ENCODE measurements at regions not wholly inside any gene's neighbourhood (a gene's known extent, or its start where the extent isn't known, plus 50 kb on each side); places are given as distances from the start of the nearest gene placed in this dataset.
A peak's percentile ranks its signal among the peaks of the same experiment; 100 is the strongest.
"Not testable (repeated sequence)": the region's sequence is repeated elsewhere in the genome, so short reads cannot be mapped to it uniquely, and the experiment has no call there.

DNA sequence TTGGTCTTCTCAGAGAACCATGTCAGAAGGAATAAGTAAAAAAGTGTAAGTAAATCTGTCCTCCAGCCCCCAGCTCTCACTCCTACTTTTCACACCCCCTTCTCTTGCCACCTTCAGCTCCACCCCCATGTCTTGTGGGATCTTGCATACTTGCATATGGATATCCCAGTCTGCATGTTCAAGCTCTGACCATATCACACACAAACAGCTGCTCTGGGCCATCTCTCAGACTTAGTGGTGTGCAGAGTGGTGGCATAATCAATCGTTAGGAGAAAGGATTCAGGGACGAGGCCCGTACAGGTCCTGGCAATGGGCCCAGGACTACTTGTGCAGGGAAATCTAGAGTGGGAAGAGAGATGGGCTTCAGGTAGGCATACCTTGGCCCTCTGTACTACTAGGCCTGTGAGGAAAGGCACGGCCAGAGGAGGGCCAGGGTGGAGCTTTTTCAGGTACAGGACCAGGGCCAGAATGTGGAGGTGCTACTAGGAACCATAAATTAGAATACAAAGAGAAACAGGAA, 112.0 kb upstream of the SGK1 start:
- H3K4me3 ChIP-seq (replicated peaks; ENCODE audit: low read depth, low read length) = no peak overlapping the region
- DNase-seq (ENCODE audit: low read depth) = no peak
- TF ChIP-seq, protein P1, sequence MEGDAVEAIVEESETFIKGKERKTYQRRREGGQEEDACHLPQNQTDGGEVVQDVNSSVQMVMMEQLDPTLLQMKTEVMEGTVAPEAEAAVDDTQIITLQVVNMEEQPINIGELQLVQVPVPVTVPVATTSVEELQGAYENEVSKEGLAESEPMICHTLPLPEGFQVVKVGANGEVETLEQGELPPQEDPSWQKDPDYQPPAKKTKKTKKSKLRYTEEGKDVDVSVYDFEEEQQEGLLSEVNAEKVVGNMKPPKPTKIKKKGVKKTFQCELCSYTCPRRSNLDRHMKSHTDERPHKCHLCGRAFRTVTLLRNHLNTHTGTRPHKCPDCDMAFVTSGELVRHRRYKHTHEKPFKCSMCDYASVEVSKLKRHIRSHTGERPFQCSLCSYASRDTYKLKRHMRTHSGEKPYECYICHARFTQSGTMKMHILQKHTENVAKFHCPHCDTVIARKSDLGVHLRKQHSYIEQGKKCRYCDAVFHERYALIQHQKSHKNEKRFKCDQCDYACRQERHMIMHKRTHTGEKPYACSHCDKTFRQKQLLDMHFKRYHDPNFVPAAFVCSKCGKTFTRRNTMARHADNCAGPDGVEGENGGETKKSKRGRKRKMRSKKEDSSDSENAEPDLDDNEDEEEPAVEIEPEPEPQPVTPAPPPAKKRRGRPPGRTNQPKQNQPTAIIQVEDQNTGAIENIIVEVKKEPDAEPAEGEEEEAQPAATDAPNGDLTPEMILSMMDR (IDR thresholded peaks at IDR 0.05; ENCODE audit: low read length, missing control alignments) = no peak

DNA sequence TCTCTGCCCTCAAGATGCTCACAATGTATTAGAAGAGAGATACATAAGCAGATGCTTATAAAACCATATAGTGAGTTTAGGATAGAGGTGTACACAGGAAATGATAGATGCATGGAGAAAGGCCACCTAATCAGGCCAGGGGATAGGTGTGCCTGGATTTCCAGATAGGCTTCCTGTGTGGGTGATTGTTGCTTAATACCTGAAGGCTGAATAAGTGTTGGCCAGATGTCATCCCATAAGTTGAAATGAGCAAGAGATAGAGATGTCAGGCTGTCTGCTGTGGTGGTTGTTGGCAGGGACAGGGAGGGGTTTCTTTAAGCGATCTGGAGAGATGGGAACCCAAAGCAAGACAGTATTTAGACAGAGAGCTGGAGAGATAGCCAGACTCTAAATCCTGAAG, 109.8 kb upstream of the SGK1 start:
- H3K4me3 ChIP-seq (replicated peaks; ENCODE audit: low read depth, low read length) = no peak overlapping the region
- TF ChIP-seq, protein P1 (IDR thresholded peaks at IDR 0.05; ENCODE audit: low read length, missing control alignments) = no peak
- DNase-seq (ENCODE audit: low read depth) = no peak

DNA sequence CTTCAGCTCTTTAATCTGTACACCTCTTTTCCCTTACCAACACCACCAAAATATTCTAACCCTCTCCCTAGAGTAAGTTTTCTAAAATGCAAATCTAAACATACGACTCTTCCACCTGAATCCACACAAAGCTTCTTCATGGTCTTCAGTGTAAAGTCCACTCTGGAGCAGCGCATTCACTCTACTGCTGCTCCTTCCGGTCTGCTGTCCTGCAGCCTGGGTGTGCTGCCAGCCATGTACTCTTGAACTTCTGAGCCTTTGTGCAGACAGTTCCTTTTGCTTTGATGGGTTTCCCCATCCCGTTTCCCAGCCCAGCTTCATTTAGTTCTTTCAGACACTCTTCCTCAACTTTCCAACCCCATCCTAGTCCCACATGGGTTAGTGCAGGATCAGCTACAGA, 108.7 kb upstream of the SGK1 start:
- H3K4me3 ChIP-seq (replicated peaks; ENCODE audit: low read depth, low read length) = no peak overlapping the region
- TF ChIP-seq, protein P1 (IDR thresholded peaks at IDR 0.05; ENCODE audit: low read length, missing control alignments) = no peak
- no peak for DNase-seq (ENCODE audit: low read depth)

GRCh38 chr6:134425917-134426316, 108.0 kb upstream of the SGK1 start:
- DNase-seq (ENCODE audit: low read depth); H3K4me3 ChIP-seq (replicated peaks; ENCODE audit: low read depth, low read length): not testable (repeated sequence)

GRCh38 chr6:134425513-134425912, 107.6 kb upstream of the SGK1 start:
- DNase-seq (ENCODE audit: low read depth) = peak; percentile 21
- TF ChIP-seq, protein P1 (IDR thresholded peaks at IDR 0.05; ENCODE audit: low read length, missing control alignments) = no peak

DNA sequence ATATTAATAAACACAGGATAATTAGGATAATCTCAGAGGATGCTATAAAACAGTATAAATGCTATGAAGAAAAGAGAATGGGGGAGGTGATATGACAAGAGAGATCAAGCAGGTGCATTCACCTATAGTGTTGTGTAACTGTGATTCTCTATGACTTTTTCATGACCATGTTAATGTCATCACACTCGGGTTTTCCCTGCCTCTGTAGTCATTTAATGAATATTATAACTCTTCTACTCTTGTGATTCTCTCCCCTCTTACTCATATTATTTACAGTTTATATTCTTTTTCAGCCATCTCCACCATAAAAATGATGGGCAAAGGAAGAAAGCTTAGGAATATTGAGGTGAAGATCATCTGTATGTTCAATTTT, 106.9 kb upstream of the SGK1 start:
- no peak overlapping the region for H3K4me3 ChIP-seq (replicated peaks; ENCODE audit: low read depth, low read length)
- TF ChIP-seq, protein P1 (IDR thresholded peaks at IDR 0.05; ENCODE audit: low read length, missing control alignments) = no peak
- no peak for DNase-seq (ENCODE audit: low read depth)

More at GRCh38 chr6:134425513-134425912, 107.6 kb upstream of the SGK1 start:
- no peak overlapping the region for H3K4me3 ChIP-seq (replicated peaks; ENCODE audit: low read depth, low read length)

DNA sequence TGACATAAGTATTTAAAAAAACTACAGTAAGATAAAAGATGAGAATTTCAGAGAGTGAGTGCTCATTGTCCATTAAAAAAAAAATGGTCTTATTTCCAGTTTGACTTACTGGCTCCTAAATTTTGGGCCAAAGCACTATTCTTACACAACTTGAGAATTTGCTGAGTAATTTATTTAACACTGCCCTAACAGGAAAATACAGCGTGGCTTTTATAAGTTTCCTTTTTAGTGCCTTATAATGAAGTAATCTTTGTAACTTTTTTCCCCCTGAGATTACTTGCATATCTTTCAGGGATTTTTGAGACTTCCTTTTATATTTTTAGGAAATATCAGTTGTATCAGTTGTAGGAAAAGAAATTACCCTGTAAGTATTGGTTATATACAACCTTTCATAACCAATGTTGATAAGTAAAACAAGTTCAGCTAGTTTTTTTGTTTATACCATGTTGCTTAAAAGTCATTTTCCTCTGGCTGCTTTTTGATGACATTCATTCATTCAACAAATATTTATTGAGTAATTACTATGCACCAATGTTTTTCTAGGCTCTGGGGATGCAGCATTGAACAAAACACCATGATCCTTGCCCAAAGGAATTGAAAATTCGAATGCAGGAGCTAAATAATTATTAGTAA, 106.4 kb upstream of the SGK1 start:
- TF ChIP-seq, protein P1 (IDR thresholded peaks at IDR 0.05; ENCODE audit: low read length, missing control alignments) = no peak
- H3K4me3 ChIP-seq (replicated peaks; ENCODE audit: low read depth, low read length) = no peak overlapping the region
- DNase-seq (ENCODE audit: low read depth) = peak; percentile 61
